GM10266 (cell line): ENCODE measurements at regions not wholly inside any gene's neighbourhood (a gene's known extent, or its start where the extent isn't known, plus 50 kb on each side); places are given as distances from the start of the nearest gene placed in this dataset.
"Not testable (repeated sequence)": the region's sequence is repeated elsewhere in the genome, so short reads cannot be mapped to it uniquely, and the experiment has no call there.

Experiments
- DNase-seq: peaks from one replicate; pipeline ENCODE4 v3.0.0; 2012; ENCODE audit errors: extremely low spot score
- TF ChIP-seq, protein P1 (sequence below): IDR thresholded peaks from 2 replicates; pipeline ENCODE4 v1.5.1; 2012; ENCODE audit warnings: mild to moderate bottlenecking, low read depth; ENCODE audit not compliant: control insufficient read depth, insufficient read depth; ENCODE audit errors: missing control alignments

DNA sequence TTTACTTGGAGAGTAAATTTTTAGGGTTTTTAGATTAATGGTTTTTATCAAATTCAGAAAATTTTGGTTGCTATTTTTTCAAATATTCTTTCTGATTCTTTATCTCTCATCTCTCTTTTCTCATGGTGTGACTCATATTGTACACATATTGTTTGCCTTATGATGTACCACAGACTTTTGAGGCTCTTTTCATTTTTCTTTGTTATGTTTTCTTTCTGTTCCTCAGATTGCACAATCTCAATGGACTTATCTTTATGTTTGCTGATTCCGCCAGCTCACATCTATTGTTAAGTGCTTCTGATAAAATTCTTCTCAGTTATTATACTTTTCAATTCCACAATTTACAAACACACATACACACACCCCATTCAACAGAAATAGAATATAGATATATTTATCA, 168.2 kb upstream of the IGFBP3 start:
- TF ChIP-seq, protein P1, sequence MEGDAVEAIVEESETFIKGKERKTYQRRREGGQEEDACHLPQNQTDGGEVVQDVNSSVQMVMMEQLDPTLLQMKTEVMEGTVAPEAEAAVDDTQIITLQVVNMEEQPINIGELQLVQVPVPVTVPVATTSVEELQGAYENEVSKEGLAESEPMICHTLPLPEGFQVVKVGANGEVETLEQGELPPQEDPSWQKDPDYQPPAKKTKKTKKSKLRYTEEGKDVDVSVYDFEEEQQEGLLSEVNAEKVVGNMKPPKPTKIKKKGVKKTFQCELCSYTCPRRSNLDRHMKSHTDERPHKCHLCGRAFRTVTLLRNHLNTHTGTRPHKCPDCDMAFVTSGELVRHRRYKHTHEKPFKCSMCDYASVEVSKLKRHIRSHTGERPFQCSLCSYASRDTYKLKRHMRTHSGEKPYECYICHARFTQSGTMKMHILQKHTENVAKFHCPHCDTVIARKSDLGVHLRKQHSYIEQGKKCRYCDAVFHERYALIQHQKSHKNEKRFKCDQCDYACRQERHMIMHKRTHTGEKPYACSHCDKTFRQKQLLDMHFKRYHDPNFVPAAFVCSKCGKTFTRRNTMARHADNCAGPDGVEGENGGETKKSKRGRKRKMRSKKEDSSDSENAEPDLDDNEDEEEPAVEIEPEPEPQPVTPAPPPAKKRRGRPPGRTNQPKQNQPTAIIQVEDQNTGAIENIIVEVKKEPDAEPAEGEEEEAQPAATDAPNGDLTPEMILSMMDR: no peak
- no peak for DNase-seq

DNA sequence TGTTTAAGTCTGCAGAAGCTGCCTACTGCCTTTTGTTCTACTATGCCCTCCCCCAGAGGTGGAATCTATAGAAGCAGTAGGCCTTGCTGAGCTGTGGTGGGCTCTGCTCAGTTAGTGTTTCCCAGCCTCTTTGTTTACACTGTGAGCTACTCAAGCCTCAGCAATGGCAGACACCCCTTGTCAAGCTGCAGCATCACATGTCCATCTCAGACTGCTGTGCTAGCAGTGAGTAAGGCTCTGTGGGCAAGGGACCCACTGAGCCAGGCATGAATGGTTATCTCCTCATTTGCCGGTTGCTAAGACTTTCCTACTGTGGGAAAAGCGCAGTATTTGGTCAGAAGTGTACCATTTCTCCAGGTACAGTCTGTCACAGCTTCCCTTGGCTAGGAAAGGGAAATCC, 167.4 kb upstream of the IGFBP3 start:
- DNase-seq: not testable (repeated sequence)

DNA sequence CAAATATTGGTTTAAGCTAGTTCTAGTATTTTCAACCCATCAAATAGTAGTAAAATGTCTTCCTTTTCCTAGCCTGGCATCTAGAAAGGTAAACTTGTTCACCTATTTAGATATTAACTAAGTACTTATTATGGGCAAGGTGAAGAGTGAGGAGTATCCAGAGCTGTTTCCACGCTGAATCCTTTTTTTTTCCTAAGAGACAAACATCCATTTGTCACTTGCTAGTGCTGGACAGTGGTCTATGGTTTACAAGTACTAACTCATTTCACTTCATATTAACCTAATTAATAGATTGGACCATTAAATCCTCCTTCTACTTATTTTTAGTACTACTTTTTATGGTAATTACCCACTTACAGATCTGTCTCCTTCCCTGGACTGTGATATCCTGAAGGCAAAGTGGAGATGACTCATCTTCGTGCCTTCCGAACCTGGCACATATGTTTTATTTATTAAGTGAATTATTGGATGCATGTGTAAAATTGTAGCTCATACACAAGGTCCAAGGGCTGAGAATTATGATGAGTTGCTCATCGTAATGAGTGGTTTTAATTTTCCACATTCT, 159.6 kb upstream of the IGFBP3 start:
- TF ChIP-seq, protein P1: no peak
- no peak for DNase-seq

DNA sequence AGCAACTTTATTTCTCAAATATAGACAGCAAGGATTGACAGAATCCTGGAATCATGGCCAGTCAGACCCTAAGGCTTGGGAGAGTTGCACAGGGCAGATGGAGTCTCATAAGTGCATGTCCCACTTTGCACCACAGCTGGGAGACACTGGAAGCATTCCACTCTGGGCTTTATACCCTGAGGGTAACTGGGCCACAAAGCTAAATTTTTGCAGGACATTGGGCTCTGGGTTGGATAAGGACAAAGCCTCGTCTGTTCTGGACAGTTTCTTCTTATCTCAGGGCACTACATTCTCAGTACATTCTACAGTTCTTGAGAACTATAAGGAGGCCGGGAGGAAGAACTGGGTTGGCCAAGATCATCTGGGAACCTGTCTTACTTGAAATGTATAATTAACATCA, 158.3 kb upstream of the IGFBP3 start:
- TF ChIP-seq, protein P1: no peak

GRCh38 chr7:46076527-46076926, 155.5 kb upstream of the IGFBP3 start:
- DNase-seq: no peak
- TF ChIP-seq, protein P1: no peak

More for the DNA sequence above, 158.3 kb upstream of the IGFBP3 start:
- no peak for DNase-seq

DNA sequence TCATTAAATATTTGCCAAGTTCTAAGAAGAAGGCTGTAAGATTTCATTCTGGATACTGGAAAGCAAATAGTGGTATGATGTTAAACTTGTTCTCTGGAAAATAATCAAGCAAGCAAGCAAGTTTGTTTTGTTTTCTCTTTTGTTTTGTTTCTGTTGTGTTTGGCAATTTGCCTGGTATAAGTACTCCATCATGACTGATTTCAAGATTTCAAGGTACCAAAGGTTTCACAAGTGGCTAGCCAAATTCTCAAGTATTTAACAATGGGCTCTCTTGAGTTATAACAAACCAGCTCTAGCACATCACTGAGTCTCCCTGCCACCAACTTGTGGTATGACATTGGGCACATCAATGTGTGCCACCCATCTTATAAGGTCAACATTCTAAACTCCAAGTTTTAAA, 151.7 kb upstream of the IGFBP3 start:
- TF ChIP-seq, protein P1: no peak

GRCh38 chr7:46071601-46072000, 150.5 kb upstream of the IGFBP3 start:
- TF ChIP-seq, protein P1: no peak
- DNase-seq: no peak

More for the DNA sequence above, 151.7 kb upstream of the IGFBP3 start:
- no peak for DNase-seq

DNA sequence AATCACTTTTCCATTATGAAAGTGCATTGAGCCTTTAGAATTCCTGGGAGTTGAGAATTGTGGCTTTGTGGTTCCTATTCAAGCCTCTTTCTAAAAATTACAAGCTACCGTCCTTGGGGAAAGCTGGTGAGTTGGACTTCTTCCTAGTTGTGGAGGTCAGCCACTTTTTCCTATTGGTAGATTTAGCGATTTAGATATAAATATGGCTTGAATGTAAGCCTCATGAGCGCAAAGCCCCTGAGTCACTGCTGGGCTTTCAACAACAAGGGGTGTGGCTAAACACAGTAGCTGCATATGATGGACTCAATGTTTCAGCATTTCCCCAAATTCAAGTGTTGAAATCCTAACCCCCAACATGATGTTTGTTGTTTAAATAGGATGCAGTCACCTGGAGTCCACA, 150.0 kb upstream of the IGFBP3 start:
- TF ChIP-seq, protein P1: no peak
- no peak for DNase-seq
